ENCODE measurements at regions not wholly inside any gene's neighbourhood (a gene's known extent, or its start where the extent isn't known, plus 50 kb on each side); places are given as distances from the start of the nearest gene placed in this dataset.

DNA sequence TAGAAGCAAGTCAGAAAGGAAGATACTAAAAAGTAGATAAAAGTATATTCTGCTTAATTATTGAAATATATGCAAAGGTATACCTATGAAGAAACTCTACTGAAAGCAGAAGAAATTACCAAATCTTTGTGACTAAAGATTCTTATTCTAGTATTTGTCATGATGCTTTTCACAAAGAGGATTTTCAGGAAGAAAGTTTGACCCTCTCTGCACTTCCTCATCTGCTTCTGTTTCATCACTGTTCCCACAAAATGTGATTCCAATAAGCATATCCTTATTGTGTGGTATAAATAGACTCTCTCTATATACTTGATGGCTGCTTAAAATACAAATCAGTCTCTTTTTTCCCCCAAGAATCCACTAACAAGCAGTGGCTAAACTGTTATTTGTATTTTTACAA is 2139.6 kb upstream of the ACO1 start (continued):
- TF ChIP-seq, protein P1, sequence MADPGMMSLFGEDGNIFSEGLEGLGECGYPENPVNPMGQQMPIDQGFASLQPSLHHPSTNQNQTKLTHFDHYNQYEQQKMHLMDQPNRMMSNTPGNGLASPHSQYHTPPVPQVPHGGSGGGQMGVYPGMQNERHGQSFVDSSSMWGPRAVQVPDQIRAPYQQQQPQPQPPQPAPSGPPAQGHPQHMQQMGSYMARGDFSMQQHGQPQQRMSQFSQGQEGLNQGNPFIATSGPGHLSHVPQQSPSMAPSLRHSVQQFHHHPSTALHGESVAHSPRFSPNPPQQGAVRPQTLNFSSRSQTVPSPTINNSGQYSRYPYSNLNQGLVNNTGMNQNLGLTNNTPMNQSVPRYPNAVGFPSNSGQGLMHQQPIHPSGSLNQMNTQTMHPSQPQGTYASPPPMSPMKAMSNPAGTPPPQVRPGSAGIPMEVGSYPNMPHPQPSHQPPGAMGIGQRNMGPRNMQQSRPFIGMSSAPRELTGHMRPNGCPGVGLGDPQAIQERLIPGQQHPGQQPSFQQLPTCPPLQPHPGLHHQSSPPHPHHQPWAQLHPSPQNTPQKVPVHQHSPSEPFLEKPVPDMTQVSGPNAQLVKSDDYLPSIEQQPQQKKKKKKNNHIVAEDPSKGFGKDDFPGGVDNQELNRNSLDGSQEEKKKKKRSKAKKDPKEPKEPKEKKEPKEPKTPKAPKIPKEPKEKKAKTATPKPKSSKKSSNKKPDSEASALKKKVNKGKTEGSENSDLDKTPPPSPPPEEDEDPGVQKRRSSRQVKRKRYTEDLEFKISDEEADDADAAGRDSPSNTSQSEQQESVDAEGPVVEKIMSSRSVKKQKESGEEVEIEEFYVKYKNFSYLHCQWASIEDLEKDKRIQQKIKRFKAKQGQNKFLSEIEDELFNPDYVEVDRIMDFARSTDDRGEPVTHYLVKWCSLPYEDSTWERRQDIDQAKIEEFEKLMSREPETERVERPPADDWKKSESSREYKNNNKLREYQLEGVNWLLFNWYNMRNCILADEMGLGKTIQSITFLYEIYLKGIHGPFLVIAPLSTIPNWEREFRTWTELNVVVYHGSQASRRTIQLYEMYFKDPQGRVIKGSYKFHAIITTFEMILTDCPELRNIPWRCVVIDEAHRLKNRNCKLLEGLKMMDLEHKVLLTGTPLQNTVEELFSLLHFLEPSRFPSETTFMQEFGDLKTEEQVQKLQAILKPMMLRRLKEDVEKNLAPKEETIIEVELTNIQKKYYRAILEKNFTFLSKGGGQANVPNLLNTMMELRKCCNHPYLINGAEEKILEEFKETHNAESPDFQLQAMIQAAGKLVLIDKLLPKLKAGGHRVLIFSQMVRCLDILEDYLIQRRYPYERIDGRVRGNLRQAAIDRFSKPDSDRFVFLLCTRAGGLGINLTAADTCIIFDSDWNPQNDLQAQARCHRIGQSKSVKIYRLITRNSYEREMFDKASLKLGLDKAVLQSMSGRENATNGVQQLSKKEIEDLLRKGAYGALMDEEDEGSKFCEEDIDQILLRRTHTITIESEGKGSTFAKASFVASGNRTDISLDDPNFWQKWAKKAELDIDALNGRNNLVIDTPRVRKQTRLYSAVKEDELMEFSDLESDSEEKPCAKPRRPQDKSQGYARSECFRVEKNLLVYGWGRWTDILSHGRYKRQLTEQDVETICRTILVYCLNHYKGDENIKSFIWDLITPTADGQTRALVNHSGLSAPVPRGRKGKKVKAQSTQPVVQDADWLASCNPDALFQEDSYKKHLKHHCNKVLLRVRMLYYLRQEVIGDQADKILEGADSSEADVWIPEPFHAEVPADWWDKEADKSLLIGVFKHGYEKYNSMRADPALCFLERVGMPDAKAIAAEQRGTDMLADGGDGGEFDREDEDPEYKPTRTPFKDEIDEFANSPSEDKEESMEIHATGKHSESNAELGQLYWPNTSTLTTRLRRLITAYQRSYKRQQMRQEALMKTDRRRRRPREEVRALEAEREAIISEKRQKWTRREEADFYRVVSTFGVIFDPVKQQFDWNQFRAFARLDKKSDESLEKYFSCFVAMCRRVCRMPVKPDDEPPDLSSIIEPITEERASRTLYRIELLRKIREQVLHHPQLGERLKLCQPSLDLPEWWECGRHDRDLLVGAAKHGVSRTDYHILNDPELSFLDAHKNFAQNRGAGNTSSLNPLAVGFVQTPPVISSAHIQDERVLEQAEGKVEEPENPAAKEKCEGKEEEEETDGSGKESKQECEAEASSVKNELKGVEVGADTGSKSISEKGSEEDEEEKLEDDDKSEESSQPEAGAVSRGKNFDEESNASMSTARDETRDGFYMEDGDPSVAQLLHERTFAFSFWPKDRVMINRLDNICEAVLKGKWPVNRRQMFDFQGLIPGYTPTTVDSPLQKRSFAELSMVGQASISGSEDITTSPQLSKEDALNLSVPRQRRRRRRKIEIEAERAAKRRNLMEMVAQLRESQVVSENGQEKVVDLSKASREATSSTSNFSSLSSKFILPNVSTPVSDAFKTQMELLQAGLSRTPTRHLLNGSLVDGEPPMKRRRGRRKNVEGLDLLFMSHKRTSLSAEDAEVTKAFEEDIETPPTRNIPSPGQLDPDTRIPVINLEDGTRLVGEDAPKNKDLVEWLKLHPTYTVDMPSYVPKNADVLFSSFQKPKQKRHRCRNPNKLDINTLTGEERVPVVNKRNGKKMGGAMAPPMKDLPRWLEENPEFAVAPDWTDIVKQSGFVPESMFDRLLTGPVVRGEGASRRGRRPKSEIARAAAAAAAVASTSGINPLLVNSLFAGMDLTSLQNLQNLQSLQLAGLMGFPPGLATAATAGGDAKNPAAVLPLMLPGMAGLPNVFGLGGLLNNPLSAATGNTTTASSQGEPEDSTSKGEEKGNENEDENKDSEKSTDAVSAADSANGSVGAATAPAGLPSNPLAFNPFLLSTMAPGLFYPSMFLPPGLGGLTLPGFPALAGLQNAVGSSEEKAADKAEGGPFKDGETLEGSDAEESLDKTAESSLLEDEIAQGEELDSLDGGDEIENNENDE (IDR thresholded peaks at IDR 0.05; ENCODE audit: insufficient replicate concordance, low read length): no peak
- no peak for TF ChIP-seq POU5F1 (IDR thresholded peaks at IDR 0.05; ENCODE audit: low read depth, low read length)
- TF ChIP-seq MAFK (IDR thresholded peaks at IDR 0.05; ENCODE audit: low read depth, low read length): no peak
- no peak for TF ChIP-seq SP2 (IDR thresholded peaks at IDR 0.05; ENCODE audit: low read length)
- TF ChIP-seq BCL11A (IDR thresholded peaks at IDR 0.05; ENCODE audit: low read depth in 2 of 2, low read length in 2 of 2): no peak
- no peak for TF ChIP-seq EGR1 (IDR thresholded peaks at IDR 0.05; ENCODE audit: borderline replicate concordance, low read depth, low read length)
